PC-9 (cell line): ENCODE measurements at regions not wholly inside any gene's neighbourhood (a gene's known extent, or its start where the extent isn't known, plus 50 kb on each side); places are given as distances from the start of the nearest gene placed in this dataset.

Experiments
- BruUV-seq: library from RNA; stranded (reverse); fragments of 400-500 nt; replicated peaks from 2 replicates; lab custom pipeline; 2021; lab: Mats Ljungman, UMichigan
- CTCF ChIA-PET: fragments of 300-600 bp; sonication (Branson Sonifier 250); formaldehyde crosslinking; loops from one replicate; lab custom pipeline; 2022; ENCODE audit warnings: antibody characterized with exemption; lab: Charles Lee
- POLR2A ChIA-PET: fragments of 300-600 bp; sonication (Branson Sonifier 250); formaldehyde crosslinking; loops from one replicate; lab custom pipeline; 2022; ENCODE audit warnings: antibody characterized with exemption; ENCODE audit not compliant: unreplicated experiment; lab: Charles Lee
- DNase-seq, 2 experiments: peaks; one replicate each; pipeline versions ENCODE4 v3.0.0 to v3.0.0-alpha.2; 2015 to 2022; ENCODE audit warnings: mixed read lengths in 1 of 2
- H2AFZ ChIP-seq: fragments of 200-600 bp; sonication (generic); 2 replicates; pipeline ENCODE4 v1.8.1; 2017; ENCODE audit warnings: antibody characterized with exemption
- H3F3A ChIP-seq: fragments of 200-600 bp; sonication (generic); 2 replicates; pipeline ENCODE4 v1.8.1; 2017; ENCODE audit warnings: antibody characterized with exemption, mild to moderate bottlenecking, low read depth; ENCODE audit not compliant: insufficient read depth
- H3K27ac ChIP-seq: fragments of 200-600 bp; sonication (generic); 2 replicates; pipeline ENCODE4 v1.6.1; 2016; ENCODE audit warnings: mixed run types
- H3K27me3 ChIP-seq: fragments of 200-600 bp; sonication (generic); 2 replicates; pipeline ENCODE4 v1.6.1; 2016; ENCODE audit warnings: low read depth, mixed run types; ENCODE audit not compliant: insufficient read depth
- H3K36me3 ChIP-seq: fragments of 200-600 bp; sonication (generic); 2 replicates; pipeline ENCODE4 v1.6.1; 2016; ENCODE audit warnings: low read depth, mixed run types
- H3K4me1 ChIP-seq: fragments of 200-600 bp; sonication (generic); replicated peaks from 2 replicates; pipeline ENCODE4 v1.6.1; 2016; ENCODE audit warnings: mixed run types; ENCODE audit not compliant: insufficient read depth
- H3K4me2 ChIP-seq: fragments of 200-600 bp; sonication (generic); 2 replicates; pipeline ENCODE4 v1.6.1; 2017; ENCODE audit warnings: mixed run types
- H3K4me3 ChIP-seq: fragments of 200-600 bp; sonication (generic); 2 replicates; pipeline ENCODE4 v1.6.1; 2016; ENCODE audit warnings: mixed run types
- H3K79me2 ChIP-seq: fragments of 200-600 bp; sonication (generic); 2 replicates; pipeline ENCODE4 v1.6.1; 2017; ENCODE audit warnings: low read depth, mixed run types
- H3K9me2 ChIP-seq: fragments of 200-600 bp; sonication (generic); 2 replicates; pipeline ENCODE4 v1.8.1; 2017; ENCODE audit warnings: mild to moderate bottlenecking; ENCODE audit not compliant: insufficient read depth
- H3K9me3 ChIP-seq: fragments of 200-600 bp; sonication (generic); 2 replicates; pipeline ENCODE4 v1.8.1; 2016; ENCODE audit warnings: low read depth; ENCODE audit not compliant: insufficient read depth
- H4K20me1 ChIP-seq: fragments of 200-600 bp; sonication (generic); 2 replicates; pipeline ENCODE4 v1.8.1; 2017; ENCODE audit not compliant: insufficient read depth
- EZH2 ChIP-seq: fragments of 200-600 bp; sonication (generic); IDR thresholded peaks from 2 replicates; pipeline ENCODE4 v1.8.0; 2017; ENCODE audit warnings: antibody characterized with exemption, low read depth
- intact Hi-C: fragments of 100-400 bp; cut with micrococcal nuclease; formaldehyde crosslinking; loops from one replicate; pipeline ENCODE4 v1.10.0; 2022; ENCODE audit not compliant: unreplicated experiment
- TF ChIP-seq, protein P1 (sequence below): fragments of 200-600 bp; sonication (generic); conservative IDR thresholded peaks from 2 replicates; pipeline ENCODE4 v1.6.1; 2017; ENCODE audit warnings: mixed run types, antibody characterized with exemption, mild to moderate bottlenecking, moderate library complexity

- H2AFZ ChIP-seq = no peak overlapping the region
- H3K9me3 ChIP-seq = no peaks in the 10 kb centered on the region
- no peaks in the 10 kb centered on the region for H3K36me3 ChIP-seq
- H3F3A ChIP-seq = no peaks in the 10 kb centered on the region
- H3K79me2 ChIP-seq = no peaks in the 10 kb centered on the region
- DNase-seq = no peak
- ChIA-PET CTCF (no interaction called here), POLR2A (no interaction called here)
- H3K27me3 ChIP-seq = no peaks in the 10 kb centered on the region
- H3K4me1 ChIP-seq = no peaks in the 10 kb centered on the region
- intact Hi-C loops = no loop called here
- TF ChIP-seq, protein P1, sequence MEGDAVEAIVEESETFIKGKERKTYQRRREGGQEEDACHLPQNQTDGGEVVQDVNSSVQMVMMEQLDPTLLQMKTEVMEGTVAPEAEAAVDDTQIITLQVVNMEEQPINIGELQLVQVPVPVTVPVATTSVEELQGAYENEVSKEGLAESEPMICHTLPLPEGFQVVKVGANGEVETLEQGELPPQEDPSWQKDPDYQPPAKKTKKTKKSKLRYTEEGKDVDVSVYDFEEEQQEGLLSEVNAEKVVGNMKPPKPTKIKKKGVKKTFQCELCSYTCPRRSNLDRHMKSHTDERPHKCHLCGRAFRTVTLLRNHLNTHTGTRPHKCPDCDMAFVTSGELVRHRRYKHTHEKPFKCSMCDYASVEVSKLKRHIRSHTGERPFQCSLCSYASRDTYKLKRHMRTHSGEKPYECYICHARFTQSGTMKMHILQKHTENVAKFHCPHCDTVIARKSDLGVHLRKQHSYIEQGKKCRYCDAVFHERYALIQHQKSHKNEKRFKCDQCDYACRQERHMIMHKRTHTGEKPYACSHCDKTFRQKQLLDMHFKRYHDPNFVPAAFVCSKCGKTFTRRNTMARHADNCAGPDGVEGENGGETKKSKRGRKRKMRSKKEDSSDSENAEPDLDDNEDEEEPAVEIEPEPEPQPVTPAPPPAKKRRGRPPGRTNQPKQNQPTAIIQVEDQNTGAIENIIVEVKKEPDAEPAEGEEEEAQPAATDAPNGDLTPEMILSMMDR = no peak
- no peak for TF ChIP-seq EZH2
- no peak overlapping the region for H3K27ac ChIP-seq
- H3K4me3 ChIP-seq = no peak overlapping the region
- H4K20me1 ChIP-seq = no peaks in the 10 kb centered on the region
- H3K4me2 ChIP-seq = no peak overlapping the region
- H3K9me2 ChIP-seq = no peaks in the 10 kb centered on the region
- no TSS peak for BruUV-seq
Measured at GRCh38 chr10:94049911-94050310, 56.2 kb downstream of the PLCE1 start.

- Histone ChIP-seq H3K27me3 (no peaks in the 10 kb centered on the region), H3K4me2 (no peak overlapping the region), H3K4me3 (no peak overlapping the region), H3K4me1 (no peaks in the 10 kb centered on the region), H2AFZ (no peak overlapping the region), H3K27ac (no peak overlapping the region), H3K9me3 (no peaks in the 10 kb centered on the region), H3F3A (no peaks in the 10 kb centered on the region), H3K79me2 (no peaks in the 10 kb centered on the region), H3K36me3 (no peaks in the 10 kb centered on the region), H3K9me2 (no peaks in the 10 kb centered on the region), H4K20me1 (no peaks in the 10 kb centered on the region)
- TF ChIP-seq EZH2 = no peak
- TF ChIP-seq, protein P1 = no peak
- intact Hi-C loops = no loop called here
- no TSS peak for BruUV-seq
- DNase-seq = no peak
- POLR2A ChIA-PET = no interaction called here
- CTCF ChIA-PET = no interaction called here
Measured at GRCh38 chr10:94052281-94052680, 58.5 kb downstream of the PLCE1 start.

- H2AFZ ChIP-seq = no peak overlapping the region
- no peaks in the 10 kb centered on the region for H4K20me1 ChIP-seq
- no peaks in the 10 kb centered on the region for H3K4me1 ChIP-seq
- DNase-seq = no peak
- no peaks in the 10 kb centered on the region for H3K36me3 ChIP-seq
- no peaks in the 10 kb centered on the region for H3F3A ChIP-seq
- no peaks in the 10 kb centered on the region for H3K27me3 ChIP-seq
- ChIA-PET POLR2A (interaction anchor here (0.6 kb wide), 1 partner anchor 105 kb away, joined by 3 read pairs; no protein-coding TSS in a partner anchor), CTCF (no interaction called here)
- BruUV-seq = no TSS peak
- no peak overlapping the region for H3K4me2 ChIP-seq
- intact Hi-C loops = no loop called here
- H3K4me3 ChIP-seq = no peak overlapping the region
- TF ChIP-seq, protein P1 = no peak
- no peak for TF ChIP-seq EZH2
- H3K9me3 ChIP-seq = no peaks in the 10 kb centered on the region
- no peaks in the 10 kb centered on the region for H3K79me2 ChIP-seq
- no peak overlapping the region for H3K27ac ChIP-seq
- H3K9me2 ChIP-seq = no peaks in the 10 kb centered on the region
Measured at GRCh38 chr10:94052866-94053791, 59.4 kb downstream of the PLCE1 start.
